HAP-1 (cell line): ENCODE measurements at regions not wholly inside any gene's neighbourhood (a gene's known extent, or its start where the extent isn't known, plus 50 kb on each side); places are given as distances from the start of the nearest gene placed in this dataset.

ENCODE experiments used
- DNase-seq, 2 experiments: peaks; one replicate each; pipeline ENCODE4 v3.0.0-alpha.2; 2016 to 2020; ENCODE audit warnings: low spot score in 2 of 2
- H3K27me3 ChIP-seq: fragments of 250-450 bp; sonication (Bioruptor Pico); 2 replicates; pipeline ENCODE4 v1.5.1; 2020; ENCODE audit warnings: low read depth, mild to moderate bottlenecking, moderate library complexity
- H3K36me3 ChIP-seq: fragments of 250-450 bp; sonication (Bioruptor Pico); replicated peaks from 2 replicates; pipeline ENCODE4 v1.5.1; 2020; ENCODE audit warnings: mild to moderate bottlenecking
- H3K4me1 ChIP-seq: fragments of 250-450 bp; sonication (Bioruptor Pico); 2 replicates; pipeline ENCODE4 v1.5.1; 2020; ENCODE audit warnings: mild to moderate bottlenecking
- H3K4me3 ChIP-seq: fragments of 250-450 bp; sonication (Bioruptor Pico); 2 replicates; pipeline ENCODE4 v1.5.1; 2020; ENCODE audit warnings: mild to moderate bottlenecking, moderate library complexity
- H3K9me3 ChIP-seq: fragments of 250-450 bp; sonication (Bioruptor Pico); 2 replicates; pipeline ENCODE4 v1.5.1; 2020; ENCODE audit warnings: mild to moderate bottlenecking, moderate library complexity
- in situ Hi-C: fragments of 300-500 bp; cut with MboI; formaldehyde crosslinking; loops from 3 replicates; pipeline ENCODE4 v1.14.3; 2020; ENCODE audit warnings: low sequenced_read_pairs, inconsistent platforms, mixed read lengths

GRCh38 chr1:65486613-65487012 is 66.1 kb downstream of the LEPR start:
- DNase-seq = no peak
- no peak overlapping the region for H3K4me3 ChIP-seq
- no peaks in the 10 kb centered on the region for H3K4me1 ChIP-seq
- in situ Hi-C loops = no loop called here
- H3K36me3 ChIP-seq = no peaks in the 10 kb centered on the region
- H3K27me3 ChIP-seq = peaks cover 8% of the 10 kb centered on the region; the same call in 1 of the 2 replicates
- H3K9me3 ChIP-seq = no peaks in the 10 kb centered on the region

GRCh38 chr1:65489481-65489880 is 69.0 kb downstream of the LEPR start:
- in situ Hi-C loops = no loop called here
- no peaks in the 10 kb centered on the region for H3K36me3 ChIP-seq

GRCh38 chr1:65490231-65491009 is 70.0 kb downstream of the LEPR start:
- no peaks in the 10 kb centered on the region for H3K36me3 ChIP-seq
- in situ Hi-C loops = no loop called here
- no peak overlapping the region for H3K4me3 ChIP-seq
- no peak for DNase-seq
- H3K27me3 ChIP-seq = peaks cover 8% of the 10 kb centered on the region; the same call in 1 of the 2 replicates
- H3K4me1 ChIP-seq = no peaks in the 10 kb centered on the region
- H3K9me3 ChIP-seq = no peaks in the 10 kb centered on the region

More at GRCh38 chr1:65489481-65489880, 69.0 kb downstream of the LEPR start:
- no peaks in the 10 kb centered on the region for H3K4me1 ChIP-seq
- H3K9me3 ChIP-seq = no peaks in the 10 kb centered on the region
- H3K4me3 ChIP-seq = no peak overlapping the region
- DNase-seq = no peak
- peaks cover 8% of the 10 kb centered on the region; the same call in 1 of the 2 replicates for H3K27me3 ChIP-seq

GRCh38 chr1:65491472-65491871 is 71.0 kb downstream of the LEPR start:
- Histone ChIP-seq H3K27me3 (peaks cover 8% of the 10 kb centered on the region; the same call in 1 of the 2 replicates), H3K4me3 (no peak overlapping the region), H3K36me3 (no peaks in the 10 kb centered on the region), H3K9me3 (no peaks in the 10 kb centered on the region), H3K4me1 (no peaks in the 10 kb centered on the region)
- DNase-seq = no peak
- in situ Hi-C loops = no loop called here

GRCh38 chr1:65493802-65494201 is 73.3 kb downstream of the LEPR start:
- no peaks in the 10 kb centered on the region for H3K4me1 ChIP-seq
- in situ Hi-C loops = no loop called here
- H3K27me3 ChIP-seq = peaks cover 8% of the 10 kb centered on the region; the same call in 1 of the 2 replicates
- H3K36me3 ChIP-seq = no peaks in the 10 kb centered on the region
- DNase-seq = no peak
- H3K4me3 ChIP-seq = no peak overlapping the region
- H3K9me3 ChIP-seq = no peaks in the 10 kb centered on the region

- in situ Hi-C loops = no loop called here
Observed at GRCh38 chr1:65494671-65495070, 74.2 kb downstream of the LEPR start.

GRCh38 chr1:65495137-65495536 is 74.7 kb downstream of the LEPR start:
- no peak for DNase-seq
- no peaks in the 10 kb centered on the region for H3K36me3 ChIP-seq
- no peaks in the 10 kb centered on the region for H3K4me1 ChIP-seq
- no peaks in the 10 kb centered on the region for H3K9me3 ChIP-seq
- peaks cover 4% of the 10 kb centered on the region; the same call in 1 of the 2 replicates for H3K27me3 ChIP-seq
- H3K4me3 ChIP-seq = no peak overlapping the region
- in situ Hi-C loops = no loop called here

More at GRCh38 chr1:65494671-65495070, 74.2 kb downstream of the LEPR start:
- Histone ChIP-seq H3K9me3 (no peaks in the 10 kb centered on the region), H3K27me3 (peaks cover 4% of the 10 kb centered on the region; the same call in 1 of the 2 replicates), H3K4me1 (no peaks in the 10 kb centered on the region), H3K4me3 (no peak overlapping the region), H3K36me3 (no peaks in the 10 kb centered on the region)
- DNase-seq = no peak

GRCh38 chr1:65497256-65497830 is 76.9 kb downstream of the LEPR start:
- H3K4me3 ChIP-seq = no peak overlapping the region
- H3K27me3 ChIP-seq = no peaks in the 10 kb centered on the region
- H3K36me3 ChIP-seq = no peaks in the 10 kb centered on the region
- DNase-seq = no peak
- H3K9me3 ChIP-seq = no peaks in the 10 kb centered on the region
- no peaks in the 10 kb centered on the region for H3K4me1 ChIP-seq
- in situ Hi-C loops = no loop called here

- no peaks in the 10 kb centered on the region for H3K4me1 ChIP-seq
- no peaks in the 10 kb centered on the region for H3K36me3 ChIP-seq
- no peak for DNase-seq
- H3K4me3 ChIP-seq = no peak overlapping the region
- no peaks in the 10 kb centered on the region for H3K27me3 ChIP-seq
- no peaks in the 10 kb centered on the region for H3K9me3 ChIP-seq
- in situ Hi-C loops = no loop called here
Observed at GRCh38 chr1:65503427-65503826, 83.0 kb downstream of the LEPR start.

- H3K4me1 ChIP-seq = no peaks in the 10 kb centered on the region; the same call in 1 of the 2 replicates
- no peak overlapping the region for H3K4me3 ChIP-seq
- no peaks in the 10 kb centered on the region; the same call in 1 of the 2 replicates for H3K27me3 ChIP-seq
- in situ Hi-C loops = no loop called here
- DNase-seq = no peak
- no peaks in the 10 kb centered on the region for H3K9me3 ChIP-seq
- H3K36me3 ChIP-seq = no peaks in the 10 kb centered on the region
Observed at GRCh38 chr1:65504263-65504662, 83.8 kb downstream of the LEPR start.

- Histone ChIP-seq H3K4me1 (no peaks in the 10 kb centered on the region; the same call in none of the 2 replicates), H3K27me3 (no peaks in the 10 kb centered on the region; the same call in 1 of the 2 replicates), H3K4me3 (no peak overlapping the region), H3K9me3 (no peaks in the 10 kb centered on the region), H3K36me3 (no peaks in the 10 kb centered on the region)
- in situ Hi-C loops = no loop called here
- no peak for DNase-seq
Observed at GRCh38 chr1:65505547-65506300, 85.3 kb downstream of the LEPR start.

- no peak for DNase-seq
- H3K27me3 ChIP-seq = no peaks in the 10 kb centered on the region; the same call in 1 of the 2 replicates
- H3K9me3 ChIP-seq = no peaks in the 10 kb centered on the region
- H3K4me1 ChIP-seq = no peaks in the 10 kb centered on the region; the same call in none of the 2 replicates
- H3K4me3 ChIP-seq = no peak overlapping the region
- no peaks in the 10 kb centered on the region for H3K36me3 ChIP-seq
- in situ Hi-C loops = no loop called here
Observed at GRCh38 chr1:65508051-65508450, 87.6 kb downstream of the LEPR start.

GRCh38 chr1:65509912-65510680 is 89.6 kb downstream of the LEPR start:
- Histone ChIP-seq H3K27me3 (no peaks in the 10 kb centered on the region; the same call in 1 of the 2 replicates), H3K4me1 (no peaks in the 10 kb centered on the region; the same call in none of the 2 replicates), H3K4me3 (no peak overlapping the region), H3K36me3 (no peaks in the 10 kb centered on the region), H3K9me3 (no peaks in the 10 kb centered on the region)
- in situ Hi-C loops = no loop called here
- DNase-seq = peak in 1 of 2 experiments; percentile 7
